ENCODE measurements at regions not wholly inside any gene's neighbourhood (a gene's known extent, or its start where the extent isn't known, plus 50 kb on each side); places are given as distances from the start of the nearest gene placed in this dataset.

- Histone ChIP-seq H3K4me1 (ENCODE audit: control insufficient read depth in 5 of 5, insufficient read depth in 5 of 5, low read length in 5 of 5) (no peaks in the 10 kb centered on the region), H3K36me3 (ENCODE audit: control insufficient read depth in 4 of 4, insufficient read depth in 4 of 4, low read length in 4 of 4) (no peaks in the 10 kb centered on the region), H3K9ac (ENCODE audit: insufficient read depth in 1 of 2, low read length in 2 of 2) (no peak overlapping the region), H3K27ac (ENCODE audit: low read depth in 1 of 2, low read length in 1 of 2) (no peak overlapping the region), H3K9me3 (ENCODE audit: control insufficient read depth in 4 of 4, insufficient read depth in 3 of 4, low read length in 3 of 4) (peaks cover 0 to 11% (median 0%) of the 10 kb centered on the region in 4 donors), H3K4me3 (no peak overlapping the region), H3K27me3 (ENCODE audit: control insufficient read depth in 3 of 3, insufficient read depth in 3 of 3, low read length in 2 of 3) (no peaks in the 10 kb centered on the region)
- ATAC-seq (ENCODE audit: insufficient read depth, low FRiP score) = no peak
- 85 to 90% methylated on average over 5 of the region's 5 CpGs for WGBS, 2 donors
- TF ChIP-seq CTCF (IDR thresholded peaks at IDR 0.05; ENCODE audit: control extremely low read depth, extremely low read depth) = no peak
- DNase-seq = no peak
These were observed 225.7 kb upstream of the ANKRD30A start for GRCh38 chr10:36899652-36900051.

GRCh38 chr10:36888925-36889573, 236.3 kb upstream of the ANKRD30A start:
- ATAC-seq (ENCODE audit: insufficient read depth, low FRiP score) = no peak
- whole genome bisulfite sequencing, 2 donors = 40 to 43% methylated on average over 6 of the region's 6 CpGs

GRCh38 chr10:36886303-36886891, 239.0 kb upstream of the ANKRD30A start:
- DNase-seq = no peak
- Histone ChIP-seq H3K9me3 (ENCODE audit: control insufficient read depth in 4 of 4, insufficient read depth in 3 of 4, low read length in 3 of 4) (no peaks in the 10 kb centered on the region), H3K4me1 (ENCODE audit: control insufficient read depth in 5 of 5, insufficient read depth in 5 of 5, low read length in 5 of 5) (no peaks in the 10 kb centered on the region), H3K27me3 (ENCODE audit: control insufficient read depth in 3 of 3, insufficient read depth in 3 of 3, low read length in 2 of 3) (no peaks in the 10 kb centered on the region), H3K27ac (ENCODE audit: low read depth in 1 of 2, low read length in 1 of 2) (no peak overlapping the region), H3K36me3 (ENCODE audit: control insufficient read depth in 4 of 4, insufficient read depth in 4 of 4, low read length in 4 of 4) (no peaks in the 10 kb centered on the region), H3K4me3 (no peak overlapping the region), H3K9ac (ENCODE audit: insufficient read depth in 1 of 2, low read length in 2 of 2) (no peak overlapping the region)
- TF ChIP-seq CTCF (IDR thresholded peaks at IDR 0.05; ENCODE audit: control extremely low read depth, extremely low read depth) = no peak
- 84 to 85% methylated on average over 8 of the region's 8 CpGs for WGBS, 2 donors
- no peak for ATAC-seq (ENCODE audit: insufficient read depth, low FRiP score)

More at GRCh38 chr10:36888925-36889573, 236.3 kb upstream of the ANKRD30A start:
- H3K27ac ChIP-seq (ENCODE audit: low read depth in 1 of 2, low read length in 1 of 2) = no peak overlapping the region
- H3K4me3 ChIP-seq = no peak overlapping the region
- H3K9me3 ChIP-seq (ENCODE audit: control insufficient read depth in 4 of 4, insufficient read depth in 3 of 4, low read length in 3 of 4) = no peaks in the 10 kb centered on the region
- no peaks in the 10 kb centered on the region for H3K27me3 ChIP-seq (ENCODE audit: control insufficient read depth in 3 of 3, insufficient read depth in 3 of 3, low read length in 2 of 3)
- peak; percentile 33 to 46 (median 43) for DNase-seq
- no peaks in the 10 kb centered on the region for H3K4me1 ChIP-seq (ENCODE audit: control insufficient read depth in 5 of 5, insufficient read depth in 5 of 5, low read length in 5 of 5)
- no peak overlapping the region for H3K9ac ChIP-seq (ENCODE audit: insufficient read depth in 1 of 2, low read length in 2 of 2)
- TF ChIP-seq CTCF (IDR thresholded peaks at IDR 0.05; ENCODE audit: control extremely low read depth, extremely low read depth) = no peak
- no peaks in the 10 kb centered on the region for H3K36me3 ChIP-seq (ENCODE audit: control insufficient read depth in 4 of 4, insufficient read depth in 4 of 4, low read length in 4 of 4)
